K562 (cell line): ENCODE measurements at regions not wholly inside any gene's neighbourhood (a gene's known extent, or its start where the extent isn't known, plus 50 kb on each side); places are given as distances from the start of the nearest gene placed in this dataset.

Experiments
- ATAC-seq: fragments of 200-7000 bp; cut with Tn5 transposase; 3 replicates; pipeline ENCODE4 v1.9.1; 2020; ENCODE audit warnings: moderate library complexity
- BruUV-seq: library from RNA; stranded (reverse); fragments of 400-500 nt; replicated peaks from 2 replicates; lab custom pipeline; 2021; lab: Mats Ljungman, UMichigan
- CTCF ChIA-PET: fragments of 300-600 bp; formaldehyde crosslinking; extraction: SDS; loops from one replicate; lab custom pipeline; 2021; ENCODE audit warnings: low intra/inter-chr PET ratio; lab: Yijun Ruan, JAX
- POLR2A ChIA-PET: fragments of 300-600, 350-650 bp; sonication (Branson Sonifier 250); formaldehyde crosslinking; extraction: SDS; loops from one replicate; lab custom pipeline; 2021; ENCODE audit warnings: antibody characterized with exemption, inconsistent platforms; lab: Yijun Ruan, JAX
- DNase-seq, 4 experiments: peaks; one replicate each; pipeline versions ENCODE4 v3.0.0 to v3.0.0-alpha.2; 2011 to 2018; ENCODE audit warnings: low spot score in 3 of 4, mixed read lengths in 3 of 4; ENCODE audit errors: extremely low read depth in 1 of 4
- FAIRE-seq: peaks from 2 replicates; lab custom pipeline; 2011; peaks lifted over from hg19 to GRCh38; lab: Jason Lieb, UNC
- H2AFZ ChIP-seq: 2 replicates; pipeline ENCODE4 v1.6.0; 2011; ENCODE audit warnings: low read depth, low read length, control low read depth, inconsistent platforms
- H3K27ac ChIP-seq: fragments of 200-600 bp; 3 replicates; pipeline ENCODE4 v1.8.0; 2011; ENCODE audit warnings: low read depth, mild to moderate bottlenecking, control low read depth, inconsistent platforms, low read length, moderate library complexity, mixed read lengths; ENCODE audit errors: extremely low read depth
- H3K27me3 ChIP-seq, 2 experiments: fragments of 300-600 bp in 1 of 2; 2 replicates in 1 of 2; 3 replicates in 1 of 2; pipeline versions ENCODE4 v1.6.0 to v1.8.0; 2011; ENCODE audit warnings: inconsistent platforms in 2 of 2, low read length in 2 of 2, mild to moderate bottlenecking in 1 of 2, mixed read lengths in 1 of 2, moderate library complexity in 1 of 2; ENCODE audit not compliant: control insufficient read depth in 2 of 2, insufficient read depth in 2 of 2
- H3K36me3 ChIP-seq: fragments of 300-600 bp; 3 replicates; pipeline ENCODE4 v1.8.0; 2011; ENCODE audit warnings: mild to moderate bottlenecking, low read length, inconsistent platforms; ENCODE audit not compliant: control insufficient read depth, insufficient read depth
- H3K4me1 ChIP-seq, 2 experiments: fragments of 200-600 bp in 1 of 2; replicated peaks in 1 of 2; 2 replicates in 1 of 2; 3 replicates in 1 of 2; pipeline versions ENCODE4 v1.5.1 to v1.8.0; 2011; ENCODE audit warnings: inconsistent platforms in 2 of 2, low read length in 2 of 2, mild to moderate bottlenecking in 1 of 2, mixed read lengths in 1 of 2, moderate library complexity in 1 of 2; ENCODE audit not compliant: control insufficient read depth in 2 of 2, insufficient read depth in 2 of 2
- H3K4me2 ChIP-seq: 2 replicates; pipeline ENCODE4 v1.6.1; 2011; ENCODE audit warnings: low read length, control low read depth, inconsistent platforms, mixed read lengths; ENCODE audit not compliant: insufficient read depth
- H3K4me3 ChIP-seq: fragments of 200-600 bp; sonication (generic), shearing (Covaris generic); 2 replicates; pipeline ENCODE4 v1.5.1; 2016; ENCODE audit warnings: control low read depth, inconsistent platforms
- H3K79me2 ChIP-seq: fragments of 200-600 bp; 3 replicates; pipeline ENCODE4 v1.8.0; 2011; ENCODE audit warnings: low read length, inconsistent platforms; ENCODE audit not compliant: control insufficient read depth, insufficient read depth
- H3K9ac ChIP-seq, 2 experiments: 2 replicates each; pipeline versions ENCODE4 v1.6.0 to v1.6.1; 2011; ENCODE audit warnings: low read depth in 2 of 2, low read length in 2 of 2, control low read depth in 1 of 2, inconsistent platforms in 1 of 2, mild to moderate bottlenecking in 1 of 2, mixed read lengths in 1 of 2; ENCODE audit not compliant: insufficient read depth in 1 of 2
- H3K9me1 ChIP-seq: one replicate; pipeline ENCODE4 v1.6.0; 2011; ENCODE audit warnings: inconsistent platforms, mild to moderate bottlenecking, low read length, moderate library complexity; ENCODE audit not compliant: control insufficient read depth, insufficient read depth
- H3K9me3 ChIP-seq: replicated peaks from 2 replicates; pipeline ENCODE4 v1.5.1; 2011; ENCODE audit warnings: low read depth, low read length, inconsistent platforms; ENCODE audit not compliant: control insufficient read depth, insufficient read depth
- H4K20me1 ChIP-seq: replicated peaks from 2 replicates; pipeline ENCODE4 v1.6.1; 2011; ENCODE audit warnings: low read length, inconsistent platforms, mixed read lengths; ENCODE audit not compliant: control insufficient read depth, insufficient read depth
- CBFB ChIP-seq: sonication (generic); formaldehyde crosslinking; IDR thresholded peaks from 2 replicates; pipeline ENCODE4 v1.4.0; 2020; ENCODE audit warnings: mild to moderate bottlenecking, missing genetic modification reagents
- CBX1 ChIP-seq: sonication (generic); IDR thresholded peaks from 2 replicates; pipeline ENCODE4 v1.6.1; 2016; ENCODE audit warnings: antibody characterized with exemption, low read depth, mild to moderate bottlenecking
- ELF1 ChIP-seq: fragments of 200-800 bp; sonication (Bioruptor generic); IDR thresholded peaks from 2 replicates; pipeline ENCODE4 v1.6.1; 2016; ENCODE audit warnings: missing genetic modification characterization, missing compliant biosample characterization
- HDGF ChIP-seq: fragments of 450-650 bp; IDR thresholded peaks from 2 replicates; pipeline ENCODE4 v1.6.1; 2016
- NEUROD1 ChIP-seq: fragments of 150-350 bp; IDR thresholded peaks from 2 replicates; pipeline ENCODE4 v1.6.1; 2014; ENCODE audit warnings: borderline replicate concordance, low read length, low read depth; ENCODE audit not compliant: partially characterized antibody
- RBM22 ChIP-seq: fragments of 200-400 bp; formaldehyde crosslinking; IDR thresholded peaks from 2 replicates; pipeline ENCODE4 v1.6.1; 2018; ENCODE audit warnings: low read length, low read depth; ENCODE audit not compliant: poor library complexity, severe bottlenecking
- SMARCE1 ChIP-seq: fragments of 450-650 bp; IDR thresholded peaks from 2 replicates; pipeline ENCODE4 v1.7.1; 2016; ENCODE audit warnings: mild to moderate bottlenecking
- SREBF1 ChIP-seq: fragments of 150-350 bp; IDR thresholded peaks from 2 replicates; pipeline ENCODE4 v1.6.1; 2014; ENCODE audit warnings: antibody characterized with exemption, low read depth, low read length, borderline replicate concordance
- ZC3H11A ChIP-seq: IDR thresholded peaks from 2 replicates; pipeline ENCODE4 v1.6.1; 2012; ENCODE audit warnings: low read depth, low read length, improper control_type of control experiment
- ZNF282 ChIP-seq: sonication (generic); formaldehyde crosslinking; IDR thresholded peaks from 2 replicates; pipeline ENCODE4 v1.8.1; 2023; ENCODE audit warnings: missing genetic modification reagents
- ZNF445 ChIP-seq: fragments of 250-450 bp; sonication (Bioruptor Pico); IDR thresholded peaks from 2 replicates; pipeline ENCODE4 v1.4.0; 2020; ENCODE audit warnings: low read depth, mild to moderate bottlenecking, moderate library complexity
- ZNF707 ChIP-seq: fragments of 250-450 bp; sonication (Bioruptor Pico); conservative IDR thresholded peaks from 2 replicates; pipeline ENCODE4 v1.8.0; 2022; ENCODE audit warnings: inconsistent platforms, mild to moderate bottlenecking, moderate library complexity
- WGBS: fragments of 100-300 bp; shearing (Covaris generic); methylation state at CpG from one replicate; pipeline ENCODE4 v1.1.6; 2016; ENCODE audit warnings: low coverage, mixed read lengths; ENCODE audit not compliant: insufficient coverage; ENCODE audit errors: missing lambda C conversion rate; 5-methylcytosine and 5-hydroxymethylcytosine counted together
- in situ Hi-C: fragments of 300-500 bp; cut with MboI; formaldehyde crosslinking; loops from 4 replicates; pipeline ENCODE4 v1.15.0; 2018; ENCODE audit warnings: inconsistent platforms, mixed read lengths
- intact Hi-C: fragments of 100-400 bp; cut with micrococcal nuclease; formaldehyde crosslinking; loops from 2 replicates; pipeline ENCODE4 v1.14.2; 2022
- TF ChIP-seq, protein P1 (sequence below): sonication (generic); formaldehyde crosslinking; IDR thresholded peaks from 2 replicates; pipeline ENCODE4 v1.8.0; 2023; ENCODE audit warnings: mild to moderate bottlenecking, missing genetic modification reagents
- TF ChIP-seq, protein P2 (sequence below): fragments of 250-450 bp; sonication (Bioruptor Pico); IDR thresholded peaks from 2 replicates; pipeline ENCODE4 v1.8.0; 2022; ENCODE audit warnings: moderate library complexity, mild to moderate bottlenecking, inconsistent platforms
- TF ChIP-seq, protein P3 (sequence below), 2 experiments: fragments of 450-650 bp; conservative IDR thresholded peaks; 2 replicates each; pipeline ENCODE4 v1.6.1; 2017; ENCODE audit warnings: mild to moderate bottlenecking in 2 of 2, moderate library complexity in 2 of 2
- TF ChIP-seq, protein P4 (sequence below): fragments of 250-450 bp; sonication (Bioruptor Pico); IDR thresholded peaks from 2 replicates; pipeline ENCODE4 v1.4.0; 2020; ENCODE audit warnings: mild to moderate bottlenecking, moderate library complexity, borderline replicate concordance

DNA sequence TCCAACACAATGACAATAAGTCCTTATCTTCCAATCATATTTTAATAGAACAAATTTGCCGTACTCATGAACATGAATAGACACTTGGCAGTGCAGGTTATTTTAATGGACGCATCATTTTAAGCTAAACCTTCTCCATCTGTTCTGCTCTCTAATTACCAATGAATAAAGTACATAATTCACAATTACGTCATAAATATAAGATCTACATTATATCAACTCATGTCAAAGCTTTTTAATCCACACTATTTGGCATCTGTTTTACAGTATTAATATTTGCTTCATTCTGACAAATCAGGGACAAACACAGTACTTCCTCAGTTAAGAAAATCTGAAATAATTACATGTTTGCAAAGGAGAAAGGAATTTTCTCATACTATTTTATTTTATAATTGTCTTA, 344.1 kb upstream of the DMAC1 start:
- BruUV-seq, result no TSS peak
- ChIA-PET POLR2A (no interaction called here), CTCF (no interaction called here)
- TF ChIP-seq, protein P1, sequence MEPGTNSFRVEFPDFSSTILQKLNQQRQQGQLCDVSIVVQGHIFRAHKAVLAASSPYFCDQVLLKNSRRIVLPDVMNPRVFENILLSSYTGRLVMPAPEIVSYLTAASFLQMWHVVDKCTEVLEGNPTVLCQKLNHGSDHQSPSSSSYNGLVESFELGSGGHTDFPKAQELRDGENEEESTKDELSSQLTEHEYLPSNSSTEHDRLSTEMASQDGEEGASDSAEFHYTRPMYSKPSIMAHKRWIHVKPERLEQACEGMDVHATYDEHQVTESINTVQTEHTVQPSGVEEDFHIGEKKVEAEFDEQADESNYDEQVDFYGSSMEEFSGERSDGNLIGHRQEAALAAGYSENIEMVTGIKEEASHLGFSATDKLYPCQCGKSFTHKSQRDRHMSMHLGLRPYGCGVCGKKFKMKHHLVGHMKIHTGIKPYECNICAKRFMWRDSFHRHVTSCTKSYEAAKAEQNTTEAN (CRISPR knock-in tag), result no peak
- TF ChIP-seq, protein P2, sequence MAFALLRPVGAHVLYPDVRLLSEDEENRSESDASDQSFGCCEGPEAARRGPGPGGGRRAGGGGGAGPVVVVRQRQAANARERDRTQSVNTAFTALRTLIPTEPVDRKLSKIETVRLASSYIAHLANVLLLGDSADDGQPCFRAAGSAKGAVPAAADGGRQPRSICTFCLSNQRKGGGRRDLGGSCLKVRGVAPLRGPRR (CRISPR knock-in tag), result no peak
- no peak for TF ChIP-seq ZNF445
- TF ChIP-seq CBFB, result no peak
- TF ChIP-seq, protein P3, sequence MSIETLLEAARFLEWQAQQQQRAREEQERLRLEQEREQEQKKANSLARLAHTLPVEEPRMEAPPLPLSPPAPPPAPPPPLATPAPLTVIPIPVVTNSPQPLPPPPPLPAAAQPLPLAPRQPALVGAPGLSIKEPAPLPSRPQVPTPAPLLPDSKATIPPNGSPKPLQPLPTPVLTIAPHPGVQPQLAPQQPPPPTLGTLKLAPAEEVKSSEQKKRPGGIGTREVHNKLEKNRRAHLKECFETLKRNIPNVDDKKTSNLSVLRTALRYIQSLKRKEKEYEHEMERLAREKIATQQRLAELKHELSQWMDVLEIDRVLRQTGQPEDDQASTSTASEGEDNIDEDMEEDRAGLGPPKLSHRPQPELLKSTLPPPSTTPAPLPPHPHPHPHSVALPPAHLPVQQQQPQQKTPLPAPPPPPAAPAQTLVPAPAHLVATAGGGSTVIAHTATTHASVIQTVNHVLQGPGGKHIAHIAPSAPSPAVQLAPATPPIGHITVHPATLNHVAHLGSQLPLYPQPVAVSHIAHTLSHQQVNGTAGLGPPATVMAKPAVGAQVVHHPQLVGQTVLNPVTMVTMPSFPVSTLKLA (conservative IDR thresholded peaks at IDR 0.05), result no peak
- no peak for TF ChIP-seq RBM22
- no peak for TF ChIP-seq ZNF707 (CRISPR knock-in tag)
- TF ChIP-seq, protein P4, sequence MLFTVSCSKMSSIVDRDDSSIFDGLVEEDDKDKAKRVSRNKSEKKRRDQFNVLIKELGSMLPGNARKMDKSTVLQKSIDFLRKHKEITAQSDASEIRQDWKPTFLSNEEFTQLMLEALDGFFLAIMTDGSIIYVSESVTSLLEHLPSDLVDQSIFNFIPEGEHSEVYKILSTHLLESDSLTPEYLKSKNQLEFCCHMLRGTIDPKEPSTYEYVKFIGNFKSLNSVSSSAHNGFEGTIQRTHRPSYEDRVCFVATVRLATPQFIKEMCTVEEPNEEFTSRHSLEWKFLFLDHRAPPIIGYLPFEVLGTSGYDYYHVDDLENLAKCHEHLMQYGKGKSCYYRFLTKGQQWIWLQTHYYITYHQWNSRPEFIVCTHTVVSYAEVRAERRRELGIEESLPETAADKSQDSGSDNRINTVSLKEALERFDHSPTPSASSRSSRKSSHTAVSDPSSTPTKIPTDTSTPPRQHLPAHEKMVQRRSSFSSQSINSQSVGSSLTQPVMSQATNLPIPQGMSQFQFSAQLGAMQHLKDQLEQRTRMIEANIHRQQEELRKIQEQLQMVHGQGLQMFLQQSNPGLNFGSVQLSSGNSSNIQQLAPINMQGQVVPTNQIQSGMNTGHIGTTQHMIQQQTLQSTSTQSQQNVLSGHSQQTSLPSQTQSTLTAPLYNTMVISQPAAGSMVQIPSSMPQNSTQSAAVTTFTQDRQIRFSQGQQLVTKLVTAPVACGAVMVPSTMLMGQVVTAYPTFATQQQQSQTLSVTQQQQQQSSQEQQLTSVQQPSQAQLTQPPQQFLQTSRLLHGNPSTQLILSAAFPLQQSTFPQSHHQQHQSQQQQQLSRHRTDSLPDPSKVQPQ (CRISPR knock-in tag), result no peak
- no peak for TF ChIP-seq ELF1 (tag)
- TF ChIP-seq SMARCE1, result no peak
- TF ChIP-seq ZC3H11A, result no peak
- TF ChIP-seq CBX1, result no peak
- TF ChIP-seq SREBF1, result no peak
- TF ChIP-seq ZNF282 (CRISPR knock-in tag), result no peak
- TF ChIP-seq HDGF, result no peak
- TF ChIP-seq NEUROD1, result no peak
- Histone ChIP-seq H3K4me1 (no peaks in the 10 kb centered on the region), H3K27ac (no peak overlapping the region), H3K4me2 (no peak overlapping the region), H4K20me1 (no peaks in the 10 kb centered on the region), H2AFZ (no peak overlapping the region), H3K9ac (no peak overlapping the region), H3K9me1 (no peaks in the 10 kb centered on the region), H3K9me3 (no peaks in the 10 kb centered on the region), H3K4me3 (no peak overlapping the region), H3K79me2 (no peaks in the 10 kb centered on the region), H3K27me3 (no peaks in the 10 kb centered on the region), H3K36me3 (no peaks in the 10 kb centered on the region)
- 7% methylated on average over 3 of the region's 3 CpGs for WGBS
- no peak for FAIRE-seq
- in situ Hi-C loops, result no loop called here
- DNase-seq, result no peak
- ATAC-seq, result no peak
- intact Hi-C loops, result no loop called here
